Naive thymus-derived CD8-positive, alpha-beta T cell (primary cell): ENCODE measurements at regions not wholly inside any gene's neighbourhood (a gene's known extent, or its start where the extent isn't known, plus 50 kb on each side); places are given as distances from the start of the nearest gene placed in this dataset.
A peak's percentile ranks its signal among the peaks of the same experiment; 100 is the strongest.
"Not testable (repeated sequence)": the region's sequence is repeated elsewhere in the genome, so short reads cannot be mapped to it uniquely, and the experiment has no call there.

Experiments
- ATAC-seq, 2 donors: fragments of 150-1000 bp; cut with Tn5 transposase in 1 of 2; sonication (Bioruptor Pico), chemical (Tn5 transposase) in 1 of 2; 1 replicate in 1 of 2; 2 replicates in 1 of 2; pipeline ENCODE4 v1.10.0; 2021; ENCODE audit warnings: mild to moderate bottlenecking in 2 of 2, moderate library complexity in 2 of 2
- POLR2A ChIA-PET: fragments of 350-600 bp; sonication (Branson Sonifier 250); formaldehyde crosslinking; loops from one replicate; lab custom pipeline; 2021; ENCODE audit warnings: antibody characterized with exemption; lab: Charles Lee
- DNase-seq, 10 donors: peaks; one replicate each; pipeline versions ENCODE4 v3.0.0 to v3.0.0-alpha.2; 2020 to 2022
- H3K27ac Mint-ChIP-seq, 10 donors: one replicate each; pipeline ENCODE4 v1.8.0; 2020 to 2022; ENCODE audit warnings: mild to moderate bottlenecking in 10 of 10, mixed read lengths in 10 of 10, moderate library complexity in 4 of 10, inconsistent platforms in 1 of 10
- H3K27me3 Mint-ChIP-seq, 5 donors: one replicate each; pipeline ENCODE4 v1.8.0; 2021 to 2022; ENCODE audit warnings: mixed read lengths in 5 of 5
- H3K36me3 Mint-ChIP-seq, 3 donors: one replicate each; pipeline ENCODE4 v1.8.0; 2020 to 2022; ENCODE audit warnings: mixed read lengths in 3 of 3, mild to moderate bottlenecking in 2 of 3, inconsistent platforms in 1 of 3
- H3K4me1 Mint-ChIP-seq, 4 donors: one replicate each; pipeline ENCODE4 v1.8.0; 2021 to 2022; ENCODE audit warnings: mixed read lengths in 4 of 4
- H3K4me3 Mint-ChIP-seq, 10 donors: one replicate each; pipeline ENCODE4 v1.8.0; 2020 to 2022; ENCODE audit warnings: mild to moderate bottlenecking in 10 of 10, mixed read lengths in 10 of 10, moderate library complexity in 6 of 10, inconsistent platforms in 1 of 10
- H3K9me3 Mint-ChIP-seq, 9 donors: one replicate each; pipeline ENCODE4 v1.8.0; 2020 to 2022; ENCODE audit warnings: mixed read lengths in 9 of 9, mild to moderate bottlenecking in 3 of 9, inconsistent platforms in 1 of 9, moderate library complexity in 1 of 9

DNA sequence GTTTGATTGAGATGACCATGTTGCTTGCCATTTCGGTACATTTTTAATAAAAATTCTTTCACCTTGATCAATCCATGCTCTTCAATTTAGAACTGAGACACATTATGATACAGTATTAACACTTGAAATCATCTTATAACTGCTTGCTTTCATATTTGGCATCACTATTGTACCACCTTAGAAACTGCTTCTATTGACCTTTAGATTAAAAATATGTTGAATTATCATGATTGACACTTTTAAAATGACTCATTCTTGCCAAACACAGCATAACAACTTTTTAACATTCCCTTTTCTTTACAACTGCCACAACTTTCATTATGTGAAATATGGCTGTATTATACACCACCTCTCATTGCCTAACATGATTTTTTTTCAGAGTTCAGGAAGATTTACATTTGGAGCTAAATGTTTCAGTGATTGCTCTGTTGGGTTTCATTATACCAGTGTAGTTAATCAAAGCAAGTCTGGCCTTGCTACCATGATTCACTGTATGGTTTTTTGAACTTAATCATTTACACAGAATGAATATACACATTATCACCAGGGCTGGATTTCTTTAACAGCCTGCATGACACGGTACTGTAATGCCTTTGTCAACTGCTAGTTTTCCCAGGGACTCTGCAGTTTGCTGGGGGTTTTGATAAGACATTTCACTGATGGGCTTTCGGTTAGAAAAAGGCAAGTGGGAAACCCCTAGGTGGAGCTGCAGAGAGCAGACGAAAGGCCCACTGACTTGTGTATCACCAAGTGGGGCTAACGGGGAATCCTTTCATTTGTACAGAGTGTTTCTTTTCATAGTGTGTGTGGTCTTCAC, 93.6 kb upstream of the TLE4 start:
- Mint-ChIP-seq H3K27ac (no peak overlapping the region), H3K9me3 (no peaks in the 10 kb centered on the region), H3K27me3 (no peaks in the 10 kb centered on the region), H3K4me3 (no peak overlapping the region), H3K36me3 (no peaks in the 10 kb centered on the region), H3K4me1 (peaks cover 3 to 8% (median 7%) of the 10 kb centered on the region in 4 donors)
- ATAC-seq (peak; percentile 81 to 84), DNase-seq (peak in 9 of 10 donors; percentile 7 to 71 (median 34))
- POLR2A ChIA-PET: interaction anchor here (0.5 kb wide), 1 partner anchor 26 kb away, joined by 3 read pairs; no protein-coding TSS in a partner anchor

DNA sequence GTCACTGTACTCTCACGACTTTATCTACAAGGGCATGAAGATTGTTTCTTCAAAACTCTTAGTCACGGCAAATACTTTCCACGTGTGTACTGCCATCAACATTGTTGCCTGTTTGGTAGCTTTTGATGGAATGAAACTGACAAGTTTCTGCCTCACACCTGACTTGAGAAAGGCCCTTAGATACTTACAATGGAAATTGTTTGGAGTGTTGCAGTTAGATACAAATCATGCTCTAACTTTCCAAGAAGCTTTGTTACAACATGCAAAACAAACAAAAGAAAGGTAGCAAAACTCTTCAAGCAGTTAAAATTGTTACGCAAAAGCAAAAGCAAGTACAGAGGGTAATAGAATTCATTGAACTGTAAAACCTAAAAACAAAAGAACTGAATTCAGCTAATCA, 91.1 kb upstream of the TLE4 start:
- Mint-ChIP-seq H3K4me1 (peaks cover 3 to 8% (median 6%) of the 10 kb centered on the region in 4 donors), H3K9me3 (no peaks in the 10 kb centered on the region), H3K27me3 (no peaks in the 10 kb centered on the region), H3K27ac (no peak overlapping the region), H3K4me3 (no peak overlapping the region), H3K36me3 (no peaks in the 10 kb centered on the region)
- ATAC-seq (no peak), DNase-seq (no peak)
- POLR2A ChIA-PET: no interaction called here

DNA sequence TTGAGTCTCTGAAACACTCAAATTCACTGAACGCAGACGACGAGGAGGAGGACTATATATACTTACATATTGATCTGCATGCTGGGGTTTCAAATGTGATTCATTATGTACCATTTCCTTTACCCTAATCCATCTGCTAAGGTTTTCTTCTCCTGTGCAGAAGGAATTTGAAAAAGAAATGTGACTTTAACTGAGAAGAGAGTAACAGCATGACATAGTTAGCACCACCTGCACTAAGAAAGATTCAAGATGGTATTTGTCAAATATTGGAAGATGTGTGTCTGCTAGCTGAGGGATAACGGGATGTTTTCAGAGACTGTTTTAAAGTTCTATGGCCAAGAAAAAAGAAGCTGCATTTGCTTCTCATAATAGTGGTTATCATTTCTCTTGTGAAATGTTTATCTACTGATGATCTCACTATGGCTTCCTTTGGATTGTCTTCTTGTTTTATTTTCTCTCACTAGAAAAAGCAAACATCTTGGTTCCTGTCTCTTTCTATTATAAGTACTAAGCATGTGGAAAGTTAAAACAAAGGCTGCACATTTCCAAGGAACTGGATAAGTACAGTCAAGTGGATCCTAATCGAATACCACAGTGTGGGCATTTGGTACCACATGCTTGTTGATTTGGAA, 89.8 kb upstream of the TLE4 start:
- Mint-ChIP-seq H3K27ac (peak overlapping the region in 1 of 10 donors; percentile 18), H3K36me3 (no peaks in the 10 kb centered on the region), H3K4me3 (no peak overlapping the region), H3K9me3 (no peaks in the 10 kb centered on the region), H3K4me1 (peaks cover 3 to 8% (median 6%) of the 10 kb centered on the region in 4 donors), H3K27me3 (peaks cover 0 to 3% (median 0%) of the 10 kb centered on the region in 5 donors)
- DNase-seq (no peak), ATAC-seq (no peak)
- POLR2A ChIA-PET: no interaction called here

DNA sequence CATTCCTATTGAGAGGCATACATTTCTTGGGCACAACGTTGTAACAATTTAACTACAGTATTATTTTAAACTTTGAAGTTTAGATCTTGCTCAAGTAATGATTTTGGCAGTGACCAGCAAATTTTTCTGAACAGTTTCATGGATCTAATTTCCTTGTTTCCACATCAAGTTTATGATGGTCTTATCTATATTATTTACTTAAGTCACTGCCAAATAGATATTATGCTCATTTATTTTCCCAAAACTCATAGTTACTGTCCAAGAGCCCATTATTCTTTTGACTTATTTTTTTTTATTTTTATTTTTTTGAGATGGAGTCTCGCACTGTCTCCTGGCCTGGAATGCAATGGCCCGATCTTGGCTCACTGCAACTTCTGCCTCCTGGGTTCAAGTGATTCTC, 86.5 kb upstream of the TLE4 start:
- ATAC-seq: no peak
- H3K36me3 Mint-ChIP-seq: no peaks in the 10 kb centered on the region
- no peak overlapping the region for H3K27ac Mint-ChIP-seq
- H3K9me3 Mint-ChIP-seq: no peaks in the 10 kb centered on the region
- H3K4me3 Mint-ChIP-seq: no peak overlapping the region
- DNase-seq: no peak
- no peaks in the 10 kb centered on the region for H3K4me1 Mint-ChIP-seq
- peaks cover 0 to 3% (median 2%) of the 10 kb centered on the region in 5 donors for H3K27me3 Mint-ChIP-seq
- POLR2A ChIA-PET: no interaction called here

DNA sequence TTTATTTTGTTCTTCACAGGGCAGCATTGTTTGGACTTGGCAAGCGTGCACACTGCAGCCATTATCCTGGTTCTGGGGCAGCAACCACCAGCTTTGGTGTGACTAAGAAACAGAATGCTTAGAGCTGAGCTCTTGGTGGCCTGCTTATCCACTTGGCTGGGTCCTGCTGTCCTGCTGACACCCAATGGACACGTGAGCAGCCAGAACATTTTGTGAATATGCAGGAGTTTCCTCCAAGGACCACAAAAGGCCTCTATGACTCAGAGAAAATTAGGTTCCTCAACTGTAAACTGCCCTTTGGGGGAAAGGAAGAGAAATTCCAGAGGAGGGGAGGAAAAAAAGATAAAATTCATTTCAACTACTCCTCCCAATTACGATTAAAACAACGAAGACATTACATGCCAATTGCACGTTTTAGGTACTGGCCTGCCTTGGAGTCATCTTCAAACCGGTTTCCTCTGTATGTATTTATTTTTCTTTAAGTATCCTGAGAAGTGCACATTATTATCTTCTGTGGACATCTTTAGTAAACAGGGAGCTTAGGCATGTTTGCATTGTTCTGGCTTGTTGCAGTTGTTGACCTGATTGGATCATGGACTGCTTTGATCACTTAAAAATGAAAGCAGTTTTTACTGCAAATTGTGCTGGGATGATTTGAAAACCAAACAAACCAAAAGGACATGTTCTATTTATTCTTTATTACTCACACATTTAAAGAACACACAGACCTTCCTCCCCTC, 82.3 kb upstream of the TLE4 start:
- POLR2A ChIA-PET: no interaction called here
- no peaks in the 10 kb centered on the region for H3K4me1 Mint-ChIP-seq
- H3K4me3 Mint-ChIP-seq: no peak overlapping the region
- no peak for DNase-seq
- H3K36me3 Mint-ChIP-seq: peaks cover 0 to 13% (median 6%) of the 10 kb centered on the region in 3 donors
- H3K27ac Mint-ChIP-seq: no peak overlapping the region
- H3K27me3 Mint-ChIP-seq: peaks cover 0 to 3% (median 2%) of the 10 kb centered on the region in 5 donors
- peaks cover 3 to 26% (median 12%) of the 10 kb centered on the region in 9 donors for H3K9me3 Mint-ChIP-seq
- no peak for ATAC-seq

DNA sequence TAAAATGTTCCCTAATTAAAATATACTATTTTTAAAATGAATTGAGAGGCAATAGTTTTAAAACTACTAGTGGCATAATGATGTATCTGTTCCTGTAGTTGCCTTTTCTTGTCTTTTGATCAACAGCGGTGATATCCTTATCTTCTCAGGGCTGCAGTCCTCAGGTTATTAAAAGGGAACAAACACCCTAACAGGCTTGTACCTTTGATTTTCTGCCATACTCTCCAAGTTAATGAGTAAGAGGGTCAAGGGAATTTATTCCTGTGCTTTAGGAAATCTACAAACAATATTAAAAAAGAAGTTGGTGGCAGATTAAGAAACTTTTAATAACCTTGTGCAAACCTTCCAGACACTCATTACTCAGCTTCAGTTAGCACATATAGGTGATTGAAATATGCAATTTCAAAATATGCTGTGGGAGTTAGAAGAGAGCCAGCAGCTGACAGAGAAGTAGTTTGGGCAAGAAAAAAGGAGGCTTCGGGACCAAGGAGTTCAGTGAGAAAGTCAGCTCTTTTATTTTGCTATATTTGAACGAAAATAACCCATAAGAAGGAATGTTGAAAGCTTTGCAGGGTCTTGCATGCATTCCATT, 81.0 kb upstream of the TLE4 start:
- peaks cover 0 to 3% (median 2%) of the 10 kb centered on the region in 5 donors for H3K27me3 Mint-ChIP-seq
- H3K4me1 Mint-ChIP-seq: no peaks in the 10 kb centered on the region
- no peak overlapping the region for H3K27ac Mint-ChIP-seq
- H3K36me3 Mint-ChIP-seq: peaks cover 0 to 13% (median 6%) of the 10 kb centered on the region in 3 donors
- peaks cover 3 to 26% (median 12%) of the 10 kb centered on the region in 9 donors for H3K9me3 Mint-ChIP-seq
- no peak for DNase-seq
- no peak overlapping the region for H3K4me3 Mint-ChIP-seq
- POLR2A ChIA-PET: no interaction called here
- no peak for ATAC-seq

DNA sequence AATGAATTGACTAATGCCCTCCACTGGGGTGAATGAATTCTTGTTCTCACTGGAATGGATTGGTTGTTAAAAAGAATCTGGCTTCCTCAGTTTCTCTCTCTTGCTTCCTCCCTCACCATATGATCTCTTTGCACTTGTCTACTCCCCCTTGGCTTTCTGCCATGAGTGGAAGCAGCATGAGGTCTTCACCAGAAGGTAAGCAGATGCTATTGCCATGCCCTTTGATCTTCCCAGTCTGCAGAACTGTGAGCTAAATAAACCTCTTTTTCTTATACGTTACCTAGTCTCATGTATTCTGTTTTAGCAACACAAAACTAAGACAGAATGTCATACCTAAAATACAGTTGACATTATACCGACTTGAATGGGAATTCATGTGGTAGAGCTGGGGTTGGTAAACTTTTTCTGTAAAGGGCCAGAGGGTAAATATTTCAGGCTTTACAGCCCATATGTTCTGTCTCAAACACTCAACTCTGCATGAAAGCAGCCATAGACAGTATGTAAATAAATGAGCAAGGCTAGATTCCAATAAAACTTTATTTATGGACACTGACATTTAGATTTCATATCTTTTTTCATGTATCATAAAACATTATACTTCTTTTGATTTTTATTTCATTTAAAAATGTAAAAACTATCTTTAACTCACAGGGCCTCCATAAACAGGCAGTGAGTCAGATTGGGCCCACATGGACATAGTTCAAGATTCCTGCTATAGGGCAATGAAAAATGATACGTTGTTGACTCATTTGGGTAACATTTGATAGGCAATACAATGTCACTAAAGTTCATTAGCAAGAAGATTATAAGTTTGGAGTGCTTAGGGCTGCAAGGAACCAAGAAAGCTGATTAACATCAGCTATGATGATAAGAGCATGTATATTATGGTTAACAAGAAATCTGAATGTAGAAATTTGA, 79.4 kb upstream of the TLE4 start:
- H3K27ac Mint-ChIP-seq: no peak overlapping the region
- no peaks in the 10 kb centered on the region for H3K4me1 Mint-ChIP-seq
- H3K9me3 Mint-ChIP-seq: peaks cover 3 to 26% (median 12%) of the 10 kb centered on the region in 9 donors
- DNase-seq: no peak
- peaks cover 0 to 13% (median 6%) of the 10 kb centered on the region in 3 donors for H3K36me3 Mint-ChIP-seq
- ATAC-seq: no peak
- POLR2A ChIA-PET: no interaction called here
- H3K27me3 Mint-ChIP-seq: peaks cover 0 to 2% (median 0%) of the 10 kb centered on the region in 5 donors
- no peak overlapping the region for H3K4me3 Mint-ChIP-seq

DNA sequence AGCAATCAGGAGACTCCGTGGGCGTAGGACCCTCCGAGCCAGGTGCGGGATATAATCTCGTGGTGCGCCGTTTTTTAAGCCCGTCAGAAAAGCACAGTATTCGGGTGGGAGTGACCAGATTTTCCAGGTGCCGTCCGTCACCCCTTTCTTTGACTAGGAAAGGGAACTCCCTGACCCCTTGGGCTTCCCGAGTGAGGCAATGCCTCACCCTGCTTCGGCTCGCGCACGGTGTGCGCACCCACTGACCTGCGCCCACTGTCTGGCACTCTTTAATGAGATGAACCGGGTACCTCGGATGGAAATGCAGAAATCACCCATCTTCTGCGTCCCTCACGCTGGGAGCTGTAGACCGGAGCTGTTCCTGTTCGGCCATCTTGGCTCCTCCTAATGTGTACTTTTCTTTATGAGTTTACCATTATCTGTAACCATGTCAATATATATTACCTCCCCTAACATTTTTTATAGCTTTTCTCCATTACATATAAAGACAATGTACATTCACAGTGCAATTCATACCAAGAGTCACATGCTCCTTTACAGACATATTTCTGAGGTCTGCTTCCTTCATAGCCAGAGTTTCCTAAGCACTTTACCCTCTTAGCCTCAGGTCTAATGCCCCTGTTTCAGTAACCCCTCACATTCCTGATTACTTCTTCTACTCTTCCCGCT, 71.4 kb upstream of the TLE4 start:
- H3K27me3 Mint-ChIP-seq, POLR2A ChIA-PET, H3K9me3 Mint-ChIP-seq, ATAC-seq, DNase-seq, H3K4me1 Mint-ChIP-seq, H3K27ac Mint-ChIP-seq, H3K4me3 Mint-ChIP-seq, H3K36me3 Mint-ChIP-seq: not testable (repeated sequence)

DNA sequence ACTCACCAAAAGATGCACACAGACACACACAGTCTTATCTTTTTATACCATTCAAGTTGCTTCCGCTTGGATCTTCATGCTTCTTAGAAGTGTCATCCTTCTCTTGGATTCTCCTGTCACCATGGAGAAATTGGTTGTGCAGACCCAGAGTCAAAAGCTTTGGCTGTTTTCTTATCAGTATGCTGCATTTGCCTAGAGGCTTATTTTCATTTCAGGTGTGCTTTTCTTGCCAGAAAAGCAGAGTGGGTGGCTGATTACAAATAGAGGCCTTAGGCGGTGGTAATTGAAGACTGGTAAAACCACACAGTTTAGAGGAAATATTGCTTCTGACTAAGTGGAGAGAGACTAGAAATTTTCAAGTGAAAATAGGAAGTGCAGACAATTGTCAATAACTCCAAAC, 70.2 kb upstream of the TLE4 start:
- Mint-ChIP-seq H3K4me3 (no peak overlapping the region), H3K27me3 (no peaks in the 10 kb centered on the region), H3K4me1 (no peaks in the 10 kb centered on the region), H3K27ac (no peak overlapping the region), H3K36me3 (no peaks in the 10 kb centered on the region), H3K9me3 (peaks cover 0 to 5% (median 2%) of the 10 kb centered on the region in 9 donors)
- ATAC-seq (no peak), DNase-seq (no peak)
- POLR2A ChIA-PET: no interaction called here

DNA sequence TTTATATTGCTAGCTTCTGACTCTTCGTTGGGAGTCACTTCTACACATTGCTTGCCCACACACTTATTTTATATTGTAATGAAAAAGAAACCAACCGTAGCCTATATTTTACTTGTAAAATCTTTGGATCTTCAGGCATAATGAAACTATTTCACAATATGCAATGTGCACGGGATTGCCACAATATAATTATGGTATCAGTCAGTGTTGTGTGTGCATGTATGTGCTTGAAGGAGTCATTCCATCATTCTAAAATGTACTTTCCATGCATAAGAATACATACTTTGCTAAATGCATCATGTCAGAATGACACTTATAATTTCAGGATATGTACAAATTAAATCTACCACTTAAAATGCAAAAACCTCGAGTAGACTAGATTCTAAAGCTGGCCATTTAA, 64.0 kb upstream of the TLE4 start:
- Mint-ChIP-seq H3K27ac (no peak overlapping the region), H3K36me3 (no peaks in the 10 kb centered on the region), H3K27me3 (no peaks in the 10 kb centered on the region), H3K4me1 (no peaks in the 10 kb centered on the region), H3K9me3 (no peaks in the 10 kb centered on the region), H3K4me3 (no peak overlapping the region)
- DNase-seq: no peak
- no peak for ATAC-seq
- POLR2A ChIA-PET: no interaction called here

DNA sequence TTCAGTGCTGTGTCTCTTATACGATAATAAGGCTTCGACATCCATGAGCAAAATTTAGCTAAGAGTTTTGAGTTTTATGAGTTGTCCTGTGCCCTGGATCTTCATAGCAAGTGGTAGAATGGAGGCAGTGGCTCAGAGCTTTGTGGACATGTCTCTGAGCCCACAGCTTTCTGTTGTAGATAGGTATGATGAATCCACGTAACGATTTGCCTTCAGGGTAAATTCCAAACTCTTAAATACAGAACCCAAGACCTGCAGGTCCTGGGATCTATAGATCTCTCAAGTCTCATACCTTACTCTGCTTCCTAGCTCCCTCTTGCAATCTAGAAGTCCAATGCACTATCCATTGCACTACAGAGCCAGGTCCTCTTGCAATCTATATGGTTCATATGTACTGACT, 59.5 kb upstream of the TLE4 start:
- ATAC-seq: no peak
- no peaks in the 10 kb centered on the region for H3K36me3 Mint-ChIP-seq
- H3K4me1 Mint-ChIP-seq: no peaks in the 10 kb centered on the region
- H3K9me3 Mint-ChIP-seq: no peaks in the 10 kb centered on the region
- DNase-seq: no peak
- H3K4me3 Mint-ChIP-seq: no peak overlapping the region
- H3K27me3 Mint-ChIP-seq: peaks cover 0 to 3% (median 0%) of the 10 kb centered on the region in 5 donors
- POLR2A ChIA-PET: no interaction called here
- H3K27ac Mint-ChIP-seq: no peak overlapping the region
